Smooth muscle cell (in vitro differentiated cells): ENCODE measurements at regions not wholly inside any gene's neighbourhood (a gene's known extent, or its start where the extent isn't known, plus 50 kb on each side); places are given as distances from the start of the nearest gene placed in this dataset.

ENCODE experiments used
- DNase-seq: peaks from one replicate; lab custom pipeline; 2025; ENCODE audit not compliant: unreplicated experiment; lab: John Stamatoyannopoulos, UW
- H2AFZ ChIP-seq: fragments of 200-600 bp; sonication (generic); 2 replicates; pipeline ENCODE4 v1.6.0; 2016; ENCODE audit warnings: antibody characterized with exemption, low read depth, mild to moderate bottlenecking
- H3F3A ChIP-seq: fragments of 200-600 bp; sonication (generic); 2 replicates; pipeline ENCODE4 v1.6.0; 2017; ENCODE audit warnings: antibody characterized with exemption, low read depth
- H3K27ac ChIP-seq: fragments of 200-600 bp; sonication (generic); 2 replicates; pipeline ENCODE4 v1.5.1; 2016; ENCODE audit warnings: low read depth, mild to moderate bottlenecking
- H3K27me3 ChIP-seq: fragments of 200-600 bp; sonication (generic); 2 replicates; pipeline ENCODE4 v1.6.1; 2016; ENCODE audit warnings: low read depth, mild to moderate bottlenecking
- H3K36me3 ChIP-seq: fragments of 200-600 bp; sonication (generic); 2 replicates; pipeline ENCODE4 v1.5.1; 2016; ENCODE audit warnings: low read depth
- H3K4me1 ChIP-seq: fragments of 200-600 bp; sonication (generic); 2 replicates; pipeline ENCODE4 v1.5.1; 2016; ENCODE audit warnings: low read depth
- H3K4me2 ChIP-seq: fragments of 200-600 bp; sonication (generic); 2 replicates; pipeline ENCODE4 v1.6.0; 2016; ENCODE audit warnings: mild to moderate bottlenecking
- H3K4me3 ChIP-seq: fragments of 200-600 bp; sonication (generic); 2 replicates; pipeline ENCODE4 v1.5.1; 2016; ENCODE audit warnings: mild to moderate bottlenecking
- H3K79me2 ChIP-seq: fragments of 200-600 bp; sonication (generic); 2 replicates; pipeline ENCODE4 v1.6.0; 2016; ENCODE audit warnings: low read depth, mild to moderate bottlenecking
- H3K9ac ChIP-seq: fragments of 200-600 bp; sonication (generic); 2 replicates; pipeline ENCODE4 v1.6.0; 2016; ENCODE audit warnings: low read depth
- H3K9me3 ChIP-seq: fragments of 200-600 bp; sonication (generic); replicated peaks from 2 replicates; pipeline ENCODE4 v1.5.1; 2016; ENCODE audit warnings: low read depth
- H4K20me1 ChIP-seq: fragments of 200-600 bp; sonication (generic); 2 replicates; pipeline ENCODE4 v1.6.0; 2016; ENCODE audit warnings: low read depth
- CTCF ChIP-seq: fragments of 200-600 bp; sonication (generic); IDR thresholded peaks from 2 replicates; pipeline ENCODE4 v1.5.1; 2017; ENCODE audit warnings: borderline replicate concordance, mild to moderate bottlenecking, antibody characterized with exemption; ENCODE audit not compliant: insufficient read depth, poor library complexity, severe bottlenecking
- WGBS: methylation state at CpG from one replicate; pipeline ENCODE4 v1.1.7; 2016; ENCODE audit warnings: low lambda C conversion rate; 5-methylcytosine and 5-hydroxymethylcytosine counted together

DNA sequence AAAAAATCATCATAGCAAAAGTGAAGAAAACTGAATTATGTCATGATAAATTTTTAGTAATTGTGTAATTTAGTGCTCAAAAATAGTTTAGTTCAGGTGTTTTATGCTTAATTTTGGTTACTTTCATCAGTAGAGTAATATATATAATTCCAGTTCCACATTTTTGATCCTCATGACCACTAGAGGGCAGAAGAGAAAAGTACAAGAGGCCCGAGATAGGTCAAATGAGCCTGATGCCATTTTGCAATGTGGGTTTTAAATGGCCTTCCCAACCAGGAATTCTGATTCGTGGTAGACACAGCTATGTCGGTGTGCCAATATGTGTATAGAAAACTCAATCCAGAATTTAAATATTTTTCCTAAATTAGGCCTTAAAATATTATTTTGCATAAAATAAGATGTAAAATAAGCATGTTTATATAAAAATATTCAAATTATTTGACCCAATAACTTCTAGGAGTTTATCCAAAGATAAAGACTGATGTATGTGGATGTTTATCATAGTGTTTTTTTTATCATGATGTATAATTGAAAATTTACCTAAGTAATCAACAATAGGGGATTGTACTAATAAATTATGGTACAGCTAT is 159.7 kb upstream of the RPS6KA2 start:
- TF ChIP-seq CTCF: peak; percentile 83
- H3K36me3 ChIP-seq: no peaks in the 10 kb centered on the region
- H3K9me3 ChIP-seq: no peaks in the 10 kb centered on the region
- H3K9ac ChIP-seq: no peak overlapping the region
- no peaks in the 10 kb centered on the region for H3K79me2 ChIP-seq
- H3K4me2 ChIP-seq: no peak overlapping the region
- H3F3A ChIP-seq: no peaks in the 10 kb centered on the region
- no peaks in the 10 kb centered on the region for H4K20me1 ChIP-seq
- H2AFZ ChIP-seq: no peak overlapping the region
- no peak overlapping the region for H3K4me3 ChIP-seq
- WGBS: 13% methylated on average over 3 of the region's 3 CpGs
- no peaks in the 10 kb centered on the region for H3K4me1 ChIP-seq
- H3K27ac ChIP-seq: no peak overlapping the region
- DNase-seq: no peak
- no peaks in the 10 kb centered on the region for H3K27me3 ChIP-seq

DNA sequence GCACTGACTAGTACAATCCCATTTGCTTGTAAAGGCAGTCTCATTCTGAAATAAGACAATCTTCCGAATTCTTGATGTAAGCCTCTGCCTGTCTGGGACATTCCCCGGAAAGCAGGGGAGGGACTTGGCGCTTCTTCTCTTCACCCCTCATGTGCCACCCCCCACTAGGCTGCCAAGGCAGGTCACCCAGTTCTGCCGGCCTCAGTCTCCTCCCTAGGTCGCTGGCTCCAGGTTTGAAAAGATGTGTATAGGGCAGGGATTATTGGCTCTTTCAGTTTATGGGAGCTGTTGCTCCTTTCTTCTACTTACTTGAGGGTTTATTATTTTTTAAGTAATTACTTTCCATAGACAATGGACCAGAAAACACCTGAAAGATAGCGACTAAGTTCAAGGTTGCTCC is 158.1 kb upstream of the RPS6KA2 start:
- no peak overlapping the region for H3K27ac ChIP-seq
- no peaks in the 10 kb centered on the region for H3K36me3 ChIP-seq
- WGBS: 88% methylated on average over 6 of the region's 6 CpGs
- H2AFZ ChIP-seq: no peak overlapping the region
- H3K4me2 ChIP-seq: no peak overlapping the region
- DNase-seq: no peak
- H3K9ac ChIP-seq: no peak overlapping the region
- no peaks in the 10 kb centered on the region for H3F3A ChIP-seq
- H3K79me2 ChIP-seq: no peaks in the 10 kb centered on the region
- H3K9me3 ChIP-seq: no peaks in the 10 kb centered on the region
- TF ChIP-seq CTCF: no peak
- H3K4me3 ChIP-seq: no peak overlapping the region
- H4K20me1 ChIP-seq: no peaks in the 10 kb centered on the region
- no peaks in the 10 kb centered on the region for H3K4me1 ChIP-seq
- no peaks in the 10 kb centered on the region for H3K27me3 ChIP-seq

- DNase-seq: no peak
- no peaks in the 10 kb centered on the region for H3K79me2 ChIP-seq
- no peak overlapping the region for H3K27ac ChIP-seq
- 94% methylated on average over 7 of the region's 7 CpGs for WGBS
- H3K9me3 ChIP-seq: no peaks in the 10 kb centered on the region
- H3K4me3 ChIP-seq: no peak overlapping the region
- H3K4me1 ChIP-seq: no peaks in the 10 kb centered on the region
- no peaks in the 10 kb centered on the region for H3K36me3 ChIP-seq
- TF ChIP-seq CTCF: no peak
- H3K4me2 ChIP-seq: no peak overlapping the region
- H2AFZ ChIP-seq: no peak overlapping the region
- H3K9ac ChIP-seq: no peak overlapping the region
- H4K20me1 ChIP-seq: no peaks in the 10 kb centered on the region
- H3F3A ChIP-seq: no peaks in the 10 kb centered on the region
- H3K27me3 ChIP-seq: no peaks in the 10 kb centered on the region
These were observed 157.6 kb upstream of the RPS6KA2 start for GRCh38 chr6:166784691-166785090.

DNA sequence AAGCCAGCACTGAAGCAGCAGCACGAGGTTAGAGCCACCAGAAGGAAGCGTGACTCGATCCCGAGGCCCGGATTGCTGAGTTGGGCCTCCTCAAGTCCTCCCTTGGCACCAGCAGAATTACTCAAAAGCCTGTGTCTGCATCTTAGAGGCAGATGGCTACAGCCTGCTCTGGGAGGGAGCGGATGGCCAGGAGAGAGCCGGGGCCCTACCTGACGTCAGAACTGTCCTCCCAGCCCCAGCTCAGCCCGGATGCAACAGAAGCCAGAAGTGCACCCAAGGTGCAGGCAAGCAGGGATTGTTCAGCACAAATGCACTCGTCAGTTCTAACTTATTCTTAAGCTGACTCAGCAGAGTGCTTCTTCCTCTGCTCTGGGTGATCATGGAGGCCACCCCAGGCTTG is 155.5 kb upstream of the RPS6KA2 start:
- Histone ChIP-seq H3K27me3 (peaks cover 1% of the 10 kb centered on the region), H3K4me2 (no peak overlapping the region), H3K27ac (no peak overlapping the region), H2AFZ (no peak overlapping the region), H4K20me1 (no peaks in the 10 kb centered on the region), H3K9me3 (no peaks in the 10 kb centered on the region), H3K4me1 (no peaks in the 10 kb centered on the region), H3K36me3 (no peaks in the 10 kb centered on the region), H3K79me2 (no peaks in the 10 kb centered on the region), H3K9ac (no peak overlapping the region), H3K4me3 (no peak overlapping the region), H3F3A (no peaks in the 10 kb centered on the region)
- 81% methylated on average over 10 of the region's 10 CpGs for WGBS
- no peak for DNase-seq
- no peak for TF ChIP-seq CTCF
